Breast epithelium (tissue), 3 donors: ENCODE measurements at regions not wholly inside any gene's neighbourhood (a gene's known extent, or its start where the extent isn't known, plus 50 kb on each side); places are given as distances from the start of the nearest gene placed in this dataset.

Experiments
- POLR2A ChIP-seq: fragments of 450-650 bp; IDR thresholded peaks from one replicate; pipeline ENCODE4 v1.6.1; 2016; ENCODE audit warnings: antibody characterized with exemption, mild to moderate bottlenecking, moderate library complexity
- TF ChIP-seq, protein P1 (sequence below), 3 donors: fragments of 450-650 bp; IDR thresholded peaks; one replicate each; pipeline ENCODE4 v1.5.1; 2016 to 2017; ENCODE audit warnings: antibody characterized with exemption in 3 of 3, mild to moderate bottlenecking in 3 of 3, moderate library complexity in 3 of 3

DNA sequence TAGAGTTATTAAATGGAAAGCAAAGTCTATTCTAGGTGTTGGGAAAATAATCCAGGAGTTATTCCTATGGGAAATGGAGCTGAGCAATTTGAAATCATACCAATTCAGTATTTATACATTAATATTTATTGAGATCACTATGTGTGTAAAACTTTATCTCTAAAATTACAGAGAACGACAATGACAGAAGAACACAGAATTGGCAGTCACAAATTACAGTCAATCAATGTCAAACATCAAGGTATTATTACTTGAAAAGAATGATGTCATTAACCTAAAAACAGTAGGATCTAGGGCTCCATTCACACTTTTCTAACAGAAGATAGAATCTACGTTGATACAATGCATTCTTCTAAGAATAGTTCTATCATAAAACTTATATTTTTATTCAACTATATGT, 154.9 kb upstream of the GJE1 start:
- TF ChIP-seq POLR2A, result no peak
- TF ChIP-seq, protein P1, sequence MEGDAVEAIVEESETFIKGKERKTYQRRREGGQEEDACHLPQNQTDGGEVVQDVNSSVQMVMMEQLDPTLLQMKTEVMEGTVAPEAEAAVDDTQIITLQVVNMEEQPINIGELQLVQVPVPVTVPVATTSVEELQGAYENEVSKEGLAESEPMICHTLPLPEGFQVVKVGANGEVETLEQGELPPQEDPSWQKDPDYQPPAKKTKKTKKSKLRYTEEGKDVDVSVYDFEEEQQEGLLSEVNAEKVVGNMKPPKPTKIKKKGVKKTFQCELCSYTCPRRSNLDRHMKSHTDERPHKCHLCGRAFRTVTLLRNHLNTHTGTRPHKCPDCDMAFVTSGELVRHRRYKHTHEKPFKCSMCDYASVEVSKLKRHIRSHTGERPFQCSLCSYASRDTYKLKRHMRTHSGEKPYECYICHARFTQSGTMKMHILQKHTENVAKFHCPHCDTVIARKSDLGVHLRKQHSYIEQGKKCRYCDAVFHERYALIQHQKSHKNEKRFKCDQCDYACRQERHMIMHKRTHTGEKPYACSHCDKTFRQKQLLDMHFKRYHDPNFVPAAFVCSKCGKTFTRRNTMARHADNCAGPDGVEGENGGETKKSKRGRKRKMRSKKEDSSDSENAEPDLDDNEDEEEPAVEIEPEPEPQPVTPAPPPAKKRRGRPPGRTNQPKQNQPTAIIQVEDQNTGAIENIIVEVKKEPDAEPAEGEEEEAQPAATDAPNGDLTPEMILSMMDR (IDR thresholded peaks at IDR 0.05), result no peak
